Mesothelial cell of epicardium (in vitro differentiated cells): ENCODE measurements at regions not wholly inside any gene's neighbourhood (a gene's known extent, or its start where the extent isn't known, plus 50 kb on each side); places are given as distances from the start of the nearest gene placed in this dataset.

Experiments
- DNase-seq, 2 experiments: peaks; one replicate each; pipeline ENCODE4 v3.0.0; 2021; ENCODE audit warnings: low spot score in 2 of 2; ENCODE audit not compliant: unreplicated experiment in 2 of 2
- H3K27ac Mint-ChIP-seq: 2 replicates; pipeline ENCODE4 v1.8.0; 2021; ENCODE audit warnings: mixed read lengths
- H3K27me3 Mint-ChIP-seq: 2 replicates; pipeline ENCODE4 v1.8.0; 2021; ENCODE audit warnings: low read depth, mixed read lengths
- H3K36me3 Mint-ChIP-seq: 2 replicates; pipeline ENCODE4 v1.8.0; 2021; ENCODE audit warnings: mixed read lengths
- H3K4me1 Mint-ChIP-seq: 2 replicates; pipeline ENCODE4 v1.8.0; 2021; ENCODE audit warnings: mixed read lengths
- H3K4me3 Mint-ChIP-seq: 2 replicates; pipeline ENCODE4 v1.8.0; 2021; ENCODE audit warnings: mild to moderate bottlenecking, moderate library complexity, mixed read lengths
- H3K9me3 Mint-ChIP-seq: 2 replicates; pipeline ENCODE4 v1.8.0; 2021; ENCODE audit warnings: mixed read lengths
- CTCF ChIP-seq: fragments of 200-600 bp; sonication (generic); IDR thresholded peaks from one replicate; pipeline ENCODE4 v1.5.0; 2021; ENCODE audit warnings: antibody characterized with exemption; ENCODE audit not compliant: unreplicated experiment

DNA sequence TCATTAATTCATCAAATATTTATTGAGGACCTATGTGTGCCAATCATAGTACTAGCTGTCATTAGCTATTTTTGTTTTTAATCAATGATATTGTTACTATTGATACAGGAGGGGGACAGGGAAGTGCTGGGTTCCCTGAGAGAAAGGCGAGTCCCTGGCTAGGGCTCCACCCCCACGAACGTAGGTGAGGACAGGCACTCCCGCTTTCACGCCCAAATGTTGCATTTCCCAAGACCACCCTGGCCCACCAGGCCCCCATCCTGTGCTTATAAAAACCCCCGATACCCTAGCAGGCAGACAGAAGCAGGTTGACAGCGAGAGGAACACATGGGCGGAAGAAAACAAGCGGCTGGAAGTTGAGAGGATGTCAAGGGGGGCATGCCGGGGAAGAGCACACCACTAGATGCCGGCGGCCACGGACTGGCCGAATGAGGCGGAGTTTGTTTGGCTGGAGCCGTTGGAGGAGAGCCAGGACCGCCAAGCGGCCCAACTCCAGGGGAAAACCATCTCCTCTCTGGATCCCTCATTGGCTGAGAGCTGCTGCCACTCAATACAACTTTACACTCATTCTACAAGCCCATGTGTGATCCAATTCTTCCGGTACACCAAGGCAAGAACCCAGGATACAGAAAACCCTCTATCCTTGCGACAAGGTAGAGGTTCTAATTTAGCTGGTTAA lies 798.7 kb upstream of the SEMA6D start:
- Mint-ChIP-seq H3K4me1 (peaks cover 12% of the 10 kb centered on the region), H3K36me3 (no peaks in the 10 kb centered on the region)

GRCh38 chr15:46921891-46922290 lies 795.4 kb upstream of the SEMA6D start:
- TF ChIP-seq CTCF = no peak
- no peaks in the 10 kb centered on the region for H3K27me3 Mint-ChIP-seq
- peaks cover 3% of the 10 kb centered on the region for H3K9me3 Mint-ChIP-seq
- no peak for DNase-seq
- H3K36me3 Mint-ChIP-seq = no peaks in the 10 kb centered on the region
- H3K4me1 Mint-ChIP-seq = peaks cover 10% of the 10 kb centered on the region
- no peak overlapping the region for H3K4me3 Mint-ChIP-seq
- H3K27ac Mint-ChIP-seq = no peak overlapping the region

More for the DNA sequence above, 798.7 kb upstream of the SEMA6D start:
- H3K4me3 Mint-ChIP-seq = no peak overlapping the region
- no peak overlapping the region for H3K27ac Mint-ChIP-seq
- peaks cover 1% of the 10 kb centered on the region for H3K9me3 Mint-ChIP-seq
- no peak for TF ChIP-seq CTCF
- H3K27me3 Mint-ChIP-seq = no peaks in the 10 kb centered on the region
- DNase-seq = no peak

DNA sequence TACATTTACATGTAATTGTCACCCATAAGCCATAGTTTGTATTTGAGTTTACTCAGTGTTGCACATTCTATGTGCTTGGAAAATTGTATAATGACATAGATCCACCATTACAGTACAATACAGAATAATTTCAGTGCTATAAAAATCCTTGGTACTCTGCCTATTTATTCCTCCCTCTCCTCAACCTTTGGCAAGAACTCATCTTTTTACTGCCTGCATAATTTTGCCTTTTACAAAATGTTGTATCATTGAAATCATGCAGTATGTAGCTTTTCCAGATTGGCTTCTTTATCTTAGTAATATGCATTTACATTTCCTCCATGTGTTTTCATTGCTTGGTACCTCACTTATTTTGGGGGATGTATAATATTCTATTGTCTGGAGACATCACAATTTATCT lies 786.9 kb upstream of the SEMA6D start:
- no peak overlapping the region for H3K4me3 Mint-ChIP-seq
- TF ChIP-seq CTCF = no peak
- H3K27me3 Mint-ChIP-seq = no peaks in the 10 kb centered on the region
- H3K9me3 Mint-ChIP-seq = no peaks in the 10 kb centered on the region
- no peak overlapping the region for H3K27ac Mint-ChIP-seq
- no peaks in the 10 kb centered on the region for H3K4me1 Mint-ChIP-seq
- DNase-seq = no peak
- no peaks in the 10 kb centered on the region for H3K36me3 Mint-ChIP-seq

GRCh38 chr15:46933332-46933731 lies 784.0 kb upstream of the SEMA6D start:
- no peaks in the 10 kb centered on the region for H3K27me3 Mint-ChIP-seq
- no peaks in the 10 kb centered on the region for H3K9me3 Mint-ChIP-seq
- no peak overlapping the region for H3K27ac Mint-ChIP-seq
- H3K4me1 Mint-ChIP-seq = no peaks in the 10 kb centered on the region
- H3K36me3 Mint-ChIP-seq = no peaks in the 10 kb centered on the region
- H3K4me3 Mint-ChIP-seq = no peak overlapping the region
- TF ChIP-seq CTCF = no peak
- no peak for DNase-seq

- no peak overlapping the region for H3K4me3 Mint-ChIP-seq
- H3K36me3 Mint-ChIP-seq = no peaks in the 10 kb centered on the region
- no peaks in the 10 kb centered on the region for H3K4me1 Mint-ChIP-seq
- TF ChIP-seq CTCF = no peak
- no peak overlapping the region for H3K27ac Mint-ChIP-seq
- no peak for DNase-seq
- no peaks in the 10 kb centered on the region for H3K27me3 Mint-ChIP-seq
- H3K9me3 Mint-ChIP-seq = no peaks in the 10 kb centered on the region
Observed at GRCh38 chr15:46934851-46935250, 782.5 kb upstream of the SEMA6D start.

GRCh38 chr15:46938169-46938568 lies 779.1 kb upstream of the SEMA6D start:
- peaks cover 9% of the 10 kb centered on the region for H3K4me1 Mint-ChIP-seq
- no peak for DNase-seq
- no peaks in the 10 kb centered on the region for H3K27me3 Mint-ChIP-seq
- no peaks in the 10 kb centered on the region for H3K9me3 Mint-ChIP-seq
- H3K27ac Mint-ChIP-seq = no peak overlapping the region
- TF ChIP-seq CTCF = no peak
- no peak overlapping the region for H3K4me3 Mint-ChIP-seq
- no peaks in the 10 kb centered on the region for H3K36me3 Mint-ChIP-seq
